ENCODE measurements at regions not wholly inside any gene's neighbourhood (a gene's known extent, or its start where the extent isn't known, plus 50 kb on each side); places are given as distances from the start of the nearest gene placed in this dataset.

DNA sequence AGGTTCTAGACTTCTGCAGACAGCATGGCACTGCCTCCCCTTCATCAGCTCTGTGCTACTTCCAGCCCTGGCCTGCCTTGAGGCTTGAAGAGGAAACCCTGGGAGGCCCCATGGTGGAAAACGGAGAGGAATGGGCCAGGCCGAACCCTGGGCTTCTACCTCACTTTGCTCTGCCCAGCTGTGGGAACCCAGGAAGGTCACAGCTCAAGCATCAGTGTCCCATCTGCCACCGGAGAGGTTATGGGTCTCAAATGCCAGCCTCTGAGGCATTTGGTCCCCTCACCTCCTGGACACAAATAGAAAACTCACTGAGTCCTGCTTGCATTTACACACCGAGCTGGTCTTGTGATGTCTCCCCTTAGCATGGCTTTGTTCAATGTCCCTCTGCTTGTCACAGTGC, 80.1 kb upstream of the ALDH1B1 start:
- no peak for DNase-seq

DNA sequence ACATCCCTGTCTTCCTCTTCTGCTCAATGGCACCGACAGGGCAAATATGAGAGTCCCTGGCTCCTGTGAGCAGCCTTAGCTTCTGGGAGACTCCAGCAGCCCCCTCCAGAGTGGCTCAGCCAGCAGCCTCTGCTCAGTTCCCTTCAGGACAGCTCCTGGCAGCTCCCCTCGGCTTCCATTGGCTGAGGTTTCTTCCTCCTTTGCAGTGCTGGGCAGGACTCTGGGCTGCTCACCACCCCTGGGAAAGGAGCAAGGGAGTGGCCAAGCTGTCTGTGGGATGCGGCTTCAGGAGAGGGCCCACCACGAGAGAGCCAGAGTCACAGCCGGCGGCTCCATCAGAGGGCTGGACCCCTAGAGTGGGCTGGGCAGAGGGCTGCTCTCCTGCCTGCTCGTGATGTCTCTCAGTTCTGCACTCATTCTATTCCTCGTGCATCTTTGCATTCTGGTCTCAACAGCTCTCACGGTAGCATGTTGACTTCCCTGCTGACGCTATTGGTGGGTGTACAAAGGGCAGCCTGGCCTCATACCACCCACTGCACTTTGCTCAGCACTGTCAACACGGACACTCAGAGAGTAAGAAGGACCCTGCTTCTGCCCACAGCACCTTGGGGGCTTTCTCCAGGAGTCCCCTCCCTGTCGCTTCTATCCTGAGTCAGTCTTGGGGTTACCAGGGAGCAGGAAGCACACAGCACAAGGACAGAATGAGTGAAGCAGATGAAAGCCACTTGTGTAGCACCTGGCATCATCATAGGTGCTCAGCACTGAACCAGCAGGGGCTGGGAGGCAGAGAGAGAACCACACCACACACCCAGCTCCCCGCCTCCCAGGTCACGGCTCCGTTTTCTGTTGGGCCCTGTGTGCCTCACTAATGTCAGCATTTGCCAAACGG, 80.9 kb upstream of the ALDH1B1 start:
- no peak for DNase-seq

DNA sequence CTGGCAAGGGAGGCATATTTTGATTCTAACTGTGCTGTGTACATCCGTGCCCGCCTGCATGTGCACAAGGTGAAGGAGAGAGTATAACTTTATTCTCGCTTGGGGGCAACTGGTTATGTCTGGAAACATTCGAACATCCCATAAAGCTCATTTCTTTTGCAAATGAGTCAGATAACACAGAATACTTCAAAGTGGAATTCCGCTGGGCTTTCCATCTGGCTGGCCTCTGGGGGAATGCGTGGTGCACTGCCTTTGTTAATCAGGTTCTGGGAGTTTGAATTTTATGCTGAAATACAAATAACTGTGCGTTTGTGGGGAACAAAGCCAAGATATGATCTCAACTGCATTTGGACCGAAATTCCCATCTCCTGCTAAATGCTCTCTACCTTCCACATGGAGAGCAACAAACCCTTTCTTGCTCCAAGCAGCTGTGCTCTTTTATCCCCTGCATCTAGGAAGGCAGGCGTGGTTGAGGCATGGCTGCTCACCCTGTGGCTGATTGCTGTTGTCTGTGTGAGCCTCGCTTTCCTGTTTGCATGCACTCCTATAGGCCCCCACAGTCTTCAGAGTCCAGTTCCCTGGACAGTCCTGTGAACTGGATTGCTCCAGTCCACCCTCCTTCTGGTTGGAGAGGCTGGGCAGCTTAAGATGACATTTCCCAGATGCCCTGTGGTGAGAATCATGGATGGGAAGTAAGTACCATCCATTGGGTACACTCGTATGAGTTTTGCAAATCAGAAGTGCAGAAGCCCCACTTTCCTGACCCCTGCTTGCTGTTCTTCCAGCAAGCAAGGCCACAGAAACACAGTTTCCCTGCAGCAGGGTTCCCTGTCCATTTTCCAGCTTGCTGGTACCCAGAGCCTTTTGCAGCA, 82.9 kb upstream of the ALDH1B1 start:
- DNase-seq: no peak

DNA sequence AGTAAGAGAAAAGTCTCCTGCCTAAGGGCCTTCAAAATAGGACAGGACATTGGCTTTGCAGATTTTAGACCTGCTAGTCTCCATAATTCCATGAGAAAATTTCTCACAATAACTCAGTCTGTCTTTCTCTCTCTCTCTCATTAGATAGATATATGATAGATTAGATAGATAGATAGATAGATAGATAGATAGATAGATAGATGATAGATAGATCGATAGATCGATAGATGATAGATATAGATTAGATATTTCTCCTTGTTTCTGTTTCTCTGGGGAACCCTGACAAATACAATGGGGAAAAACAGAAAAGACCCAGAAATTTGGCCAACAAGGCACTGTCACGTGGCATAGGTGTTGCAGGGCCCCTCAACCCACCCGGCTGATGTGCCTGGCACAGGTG, 84.4 kb upstream of the ALDH1B1 start:
- no peak for DNase-seq

DNA sequence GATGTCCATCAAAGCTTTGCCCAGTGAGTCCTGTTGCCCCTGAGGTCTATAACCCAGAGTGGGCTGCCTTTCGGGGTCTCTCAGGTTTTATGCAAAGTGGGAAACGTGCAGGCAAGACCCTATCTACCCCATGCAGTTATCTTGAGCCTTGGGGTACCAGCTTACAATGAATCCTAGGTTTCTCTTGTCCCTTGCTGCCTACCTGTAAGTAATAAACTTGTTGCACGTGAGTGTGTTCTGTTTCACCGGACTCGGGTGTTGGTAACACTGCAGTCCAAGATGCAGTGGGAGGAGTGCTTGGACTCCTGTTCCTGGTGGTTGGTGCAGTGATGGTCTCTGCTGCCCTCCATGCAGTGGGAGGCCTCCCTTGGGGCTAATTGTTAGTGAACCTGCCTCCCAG, 85.6 kb upstream of the ALDH1B1 start:
- DNase-seq: no peak

DNA sequence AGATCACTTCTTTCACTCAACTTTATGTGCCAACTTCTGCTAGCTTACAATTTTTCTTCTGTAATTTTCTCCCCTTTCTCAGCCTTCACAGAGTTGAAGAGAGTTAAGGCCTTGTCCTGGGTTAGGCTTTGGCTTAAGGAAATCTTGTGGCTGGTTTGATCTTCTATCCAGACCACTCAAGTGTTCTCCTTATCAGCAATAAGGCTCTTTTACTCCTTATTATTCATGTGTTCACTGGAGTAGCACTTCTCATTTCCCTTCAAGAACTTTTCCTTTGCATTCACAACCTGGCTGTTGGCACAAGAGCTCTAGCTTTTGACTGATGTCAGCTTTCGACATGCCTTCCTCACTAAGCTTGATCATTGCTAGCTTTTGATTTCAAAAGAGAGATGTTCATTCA, 86.9 kb upstream of the ALDH1B1 start:
- DNase-seq: no peak

DNA sequence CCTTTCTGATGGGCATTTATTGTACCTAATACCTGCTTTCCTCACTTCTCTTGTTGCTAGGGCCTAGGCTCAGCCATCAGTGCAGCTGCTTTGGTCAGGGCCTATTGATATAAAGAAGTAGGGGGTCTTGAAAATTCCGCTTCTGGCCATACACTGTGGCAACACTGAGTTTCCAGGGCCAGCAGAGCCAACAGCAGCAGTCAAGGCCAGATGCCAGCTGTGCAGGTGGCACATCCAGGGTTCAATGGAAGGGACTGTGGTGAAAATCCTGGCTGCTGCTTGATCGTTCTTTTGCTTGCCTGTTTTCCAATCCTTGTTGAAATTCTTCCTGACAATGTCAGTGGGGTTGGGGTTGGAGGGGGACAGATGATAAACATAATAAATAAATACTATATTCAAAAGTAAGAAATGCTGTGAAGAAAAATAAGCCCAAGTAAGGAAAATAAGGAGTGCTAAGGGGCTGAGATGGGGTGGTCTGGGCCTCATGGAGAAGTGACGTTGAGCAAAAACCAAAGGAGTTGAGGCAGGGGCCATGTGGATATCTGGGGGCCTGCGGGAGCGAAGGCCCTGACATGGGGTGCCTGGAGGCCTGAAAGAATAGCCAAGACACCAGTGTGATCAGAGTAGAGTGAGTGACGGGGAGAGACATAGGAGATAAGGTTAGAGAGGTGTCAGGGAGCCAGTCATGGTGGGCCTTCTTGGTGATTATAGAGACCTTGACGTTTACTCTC, 91.0 kb upstream of the ALDH1B1 start:
- no peak for DNase-seq

DNA sequence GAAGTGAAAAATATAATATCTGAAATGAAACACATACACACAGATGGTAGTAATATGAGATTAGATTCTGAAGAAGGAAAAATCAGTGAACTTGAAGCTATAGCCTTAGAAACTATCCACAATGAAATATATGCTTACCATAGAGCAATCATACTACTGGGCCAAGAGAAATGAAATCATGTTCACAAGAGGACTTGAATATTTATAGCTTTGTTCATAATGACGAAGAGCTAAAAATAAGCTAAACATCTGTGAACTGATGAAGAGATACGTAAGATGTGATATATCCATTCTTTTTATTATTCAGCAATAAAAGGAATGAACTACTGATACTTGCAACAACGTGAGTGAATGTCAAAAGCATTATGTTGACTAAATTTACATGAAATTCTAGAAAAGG, 92.6 kb upstream of the ALDH1B1 start:
- no peak for DNase-seq

DNA sequence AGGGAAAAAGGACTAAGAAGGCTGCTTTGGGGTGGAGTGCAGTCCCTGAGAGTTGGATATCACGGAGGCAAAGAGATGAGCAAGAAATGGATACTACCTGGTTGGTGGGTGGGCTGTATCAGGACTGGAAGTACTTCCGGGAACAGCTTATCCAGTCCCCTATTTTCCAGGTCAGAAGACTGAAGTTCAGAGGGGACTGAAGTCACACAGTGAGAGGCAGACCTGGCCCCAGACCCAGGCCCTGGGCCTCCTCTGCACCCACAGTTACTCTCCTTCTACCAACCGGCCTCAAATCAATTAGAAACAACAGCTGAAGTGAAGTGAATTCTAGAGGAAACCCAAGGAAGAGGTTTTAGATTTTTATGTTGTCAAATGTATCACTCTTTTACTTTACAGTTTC, 93.6 kb upstream of the ALDH1B1 start:
- DNase-seq: no peak

DNA sequence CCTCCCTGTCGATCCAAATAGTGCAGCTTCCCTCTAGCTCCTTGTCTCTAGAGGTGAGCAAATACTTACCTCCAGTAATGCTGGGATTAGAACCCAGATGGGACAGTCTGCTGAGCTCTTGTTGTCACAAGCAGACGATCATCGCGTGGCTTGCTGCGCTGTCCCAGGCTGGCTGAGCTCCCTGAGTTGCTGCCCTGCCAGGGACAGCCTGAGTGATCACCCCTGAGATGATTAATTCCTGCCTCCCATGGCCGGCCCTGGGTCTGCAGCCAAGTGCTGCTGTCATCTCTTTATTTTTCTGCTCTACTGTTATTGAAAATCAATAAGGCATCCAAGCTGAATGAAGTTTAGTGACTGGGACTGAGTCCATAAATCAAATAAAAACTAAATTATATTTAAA, 94.0 kb upstream of the ALDH1B1 start:
- DNase-seq: no peak

DNA sequence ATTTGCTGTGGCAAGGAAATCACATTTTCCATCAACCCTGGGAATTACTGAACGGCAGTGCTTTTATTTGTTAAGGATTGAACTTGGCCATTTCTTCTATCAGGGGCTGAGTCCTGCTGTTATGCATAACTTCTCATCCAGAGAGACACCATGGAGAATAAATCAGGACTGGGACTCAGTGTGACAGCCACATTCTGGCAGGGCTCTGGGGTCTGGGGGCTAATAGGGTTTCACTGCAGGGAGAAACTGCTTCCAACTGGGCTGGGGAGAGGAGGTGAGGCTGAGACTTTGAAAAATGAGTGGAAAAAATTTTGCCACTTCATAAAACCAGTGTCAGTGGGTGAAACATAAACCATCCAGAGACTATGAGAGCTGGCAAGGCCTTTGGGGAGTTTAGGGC, 95.7 kb upstream of the ALDH1B1 start:
- no peak for DNase-seq

DNA sequence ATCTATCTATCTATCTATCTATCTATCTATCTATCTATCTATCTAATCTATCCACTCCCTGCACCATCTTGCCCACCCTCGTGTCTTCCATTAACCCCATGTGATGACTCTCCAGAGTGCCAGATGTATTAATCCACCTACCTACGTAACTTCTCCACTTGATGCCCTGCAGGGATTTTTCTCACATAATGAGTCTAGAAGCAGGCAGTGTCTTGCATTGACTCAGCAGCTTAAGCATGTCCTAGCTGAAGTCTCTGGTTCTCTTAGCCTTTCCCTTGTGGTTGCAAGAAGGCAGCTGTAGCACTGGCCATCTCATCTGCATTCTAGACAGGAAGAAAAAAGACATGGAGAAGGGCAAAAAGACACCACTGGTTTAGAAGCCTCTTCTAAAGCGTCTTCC, 96.7 kb upstream of the ALDH1B1 start:
- DNase-seq: no peak

DNA sequence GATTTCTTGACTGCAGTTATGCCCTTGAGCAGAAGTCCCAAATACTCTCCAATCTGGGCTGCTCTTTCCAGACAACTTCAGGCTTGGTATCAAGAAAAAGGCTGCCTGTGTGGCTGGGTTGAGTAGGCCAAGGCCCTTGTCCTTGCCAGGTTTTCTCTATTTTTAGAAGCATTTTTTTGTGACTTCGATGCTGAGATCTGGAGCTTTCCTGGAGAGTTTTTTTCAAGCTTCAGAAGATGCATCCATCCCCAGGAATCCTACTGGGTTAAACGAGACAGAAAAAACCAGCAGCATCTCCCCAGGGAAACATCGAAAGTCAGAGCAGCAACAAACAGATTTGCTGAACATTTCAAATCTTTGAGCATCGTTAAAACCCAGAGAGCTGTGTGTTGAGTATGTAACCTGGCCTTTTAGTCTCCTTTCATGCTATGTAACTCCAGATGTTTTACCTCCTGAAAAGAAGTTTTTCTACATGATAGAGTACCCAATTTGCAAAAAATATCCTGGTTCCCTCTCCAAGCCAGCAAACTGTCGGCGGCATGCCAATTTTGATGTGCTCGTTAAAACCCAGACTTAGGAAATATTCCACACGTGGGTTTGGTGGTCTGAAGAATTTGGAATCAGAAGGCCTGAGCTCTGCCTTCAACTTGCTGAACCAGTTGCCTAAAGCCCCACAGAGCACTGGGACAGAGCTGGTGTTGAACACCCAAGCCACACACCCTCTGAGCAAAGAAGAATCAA, 98.1 kb upstream of the ALDH1B1 start:
- DNase-seq: no peak

DNA sequence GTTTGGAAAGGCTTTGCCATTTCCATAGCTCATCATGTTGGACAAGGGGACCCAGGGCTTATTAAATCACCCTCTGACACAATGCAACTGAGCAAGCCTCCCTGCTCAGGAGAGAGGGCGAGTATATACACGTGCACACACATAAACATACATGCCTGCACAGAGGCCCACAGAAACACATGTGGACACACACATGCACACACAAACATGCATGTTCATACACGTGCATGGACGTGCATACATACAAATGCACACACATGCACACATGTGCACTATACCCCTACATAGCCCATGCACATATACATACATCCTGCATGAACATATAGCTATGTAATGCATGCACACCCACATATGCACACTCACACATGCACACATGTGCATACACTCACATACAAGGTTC, 99.5 kb upstream of the ALDH1B1 start:
- DNase-seq: no peak

DNA sequence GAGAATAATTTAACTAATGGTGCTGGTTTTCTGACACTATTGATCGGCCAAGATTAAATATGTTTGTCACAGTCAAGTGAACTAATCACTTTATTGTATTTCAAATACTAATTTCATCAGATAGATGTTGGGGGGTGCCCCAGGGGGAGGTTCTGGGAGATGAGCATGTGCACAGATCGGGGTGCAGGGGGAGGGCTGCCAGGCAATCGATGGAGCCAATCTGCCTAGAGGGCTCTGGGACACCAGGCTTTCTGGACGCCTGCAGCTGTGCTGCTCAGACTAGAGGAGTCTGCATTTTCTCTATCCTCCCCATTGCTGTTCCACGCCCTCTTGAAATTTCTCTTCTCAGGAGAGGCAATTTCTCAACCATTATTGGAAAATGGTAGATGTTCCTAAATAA, 100.0 kb upstream of the ALDH1B1 start:
- no peak for DNase-seq

DNA sequence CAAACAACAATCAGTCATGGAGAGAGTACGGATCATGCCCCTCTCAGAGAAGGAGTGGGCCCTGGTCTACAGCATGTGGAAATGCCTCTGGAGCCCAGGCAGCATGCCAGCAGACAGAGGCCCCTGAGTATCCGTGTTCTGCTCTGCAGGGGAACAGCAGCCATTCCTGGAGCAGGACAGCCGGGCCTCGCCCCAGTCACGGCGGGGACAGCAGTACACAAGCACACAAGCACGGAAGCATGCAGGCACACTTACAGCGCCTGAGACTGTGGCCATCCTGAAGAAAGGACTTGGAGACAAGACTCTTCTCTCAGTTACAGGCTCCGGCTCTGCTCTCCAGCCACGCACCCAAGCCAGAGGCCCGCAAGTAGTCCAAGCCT, 102.6 kb upstream of the ALDH1B1 start:
- no peak for DNase-seq

DNA sequence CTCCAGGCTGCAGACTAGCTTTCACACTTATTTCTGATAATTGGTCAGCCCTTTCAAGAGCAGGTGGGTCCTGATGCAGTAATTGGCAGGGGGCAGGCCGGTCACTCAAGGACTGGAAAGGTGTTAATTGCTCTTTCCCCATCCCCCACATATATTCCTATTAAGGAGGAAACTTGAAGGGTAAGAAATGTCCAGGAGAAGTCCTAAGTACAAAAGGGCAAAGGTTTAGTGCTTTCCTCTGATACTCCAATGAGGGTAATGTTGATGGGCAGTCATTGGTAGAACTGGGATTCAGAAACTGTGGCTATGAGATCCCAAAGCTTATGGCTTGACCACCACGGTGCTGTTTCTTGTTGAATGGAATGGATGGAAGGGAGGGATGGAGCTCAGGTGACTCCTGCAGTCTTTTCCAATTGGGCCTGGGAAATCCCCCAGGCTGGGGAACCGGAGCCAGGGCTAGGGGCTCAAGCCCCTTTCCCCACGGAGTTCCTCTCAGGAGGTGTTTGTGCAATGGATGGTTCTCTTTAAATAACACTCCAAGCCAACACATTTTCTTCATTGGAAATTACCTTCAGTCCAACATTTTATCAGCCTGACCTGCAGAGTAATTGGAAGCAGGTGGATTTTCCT, 103.2 kb upstream of the ALDH1B1 start:
- no peak for DNase-seq

DNA sequence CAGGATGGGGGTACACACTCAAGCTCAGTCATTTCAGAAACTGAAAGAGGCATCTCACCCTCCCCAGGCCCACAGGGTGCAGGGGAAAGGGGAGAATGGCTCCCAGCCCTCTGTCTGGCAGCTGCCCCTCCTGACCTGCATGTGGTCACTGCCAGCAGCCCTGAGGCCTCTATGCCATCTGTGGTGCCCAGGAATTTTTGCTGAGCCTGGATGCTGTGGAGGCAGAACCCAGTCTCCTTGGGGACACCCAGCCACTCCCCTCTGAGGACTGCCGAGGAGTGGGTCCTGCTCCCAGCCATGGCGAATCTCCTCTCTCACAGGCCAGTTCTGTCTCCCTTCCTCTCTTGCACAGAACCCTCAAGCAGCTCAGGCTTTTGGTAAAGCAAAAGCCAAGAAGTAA, 104.0 kb upstream of the ALDH1B1 start:
- DNase-seq: no peak

DNA sequence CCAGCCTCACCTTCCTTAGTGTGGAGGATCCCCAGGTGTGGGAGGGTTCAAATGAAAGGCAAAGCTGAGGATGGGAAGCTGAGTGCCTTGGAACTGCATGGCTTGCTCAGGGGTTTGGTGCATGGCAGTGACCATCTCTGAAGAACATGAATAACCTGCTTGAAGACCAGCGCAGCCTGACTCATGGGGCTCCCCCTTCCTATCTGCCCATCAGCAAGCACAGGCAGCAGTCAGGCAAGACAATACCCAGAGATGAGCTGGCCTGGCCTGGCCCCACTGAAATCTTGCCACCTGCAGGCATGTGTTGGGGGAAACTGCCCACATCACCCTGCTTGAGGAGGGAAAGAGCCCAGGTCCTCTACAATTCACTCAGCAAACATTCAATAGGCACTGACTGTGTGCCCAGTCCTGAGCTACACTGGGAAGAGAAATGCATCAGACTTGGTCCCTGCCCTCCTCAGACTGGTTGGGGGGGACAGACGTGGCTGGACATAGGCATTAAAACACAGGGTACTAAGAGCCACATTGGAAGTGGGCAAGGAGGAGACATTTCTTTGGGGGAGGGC, 105.0 kb upstream of the ALDH1B1 start:
- DNase-seq: no peak

DNA sequence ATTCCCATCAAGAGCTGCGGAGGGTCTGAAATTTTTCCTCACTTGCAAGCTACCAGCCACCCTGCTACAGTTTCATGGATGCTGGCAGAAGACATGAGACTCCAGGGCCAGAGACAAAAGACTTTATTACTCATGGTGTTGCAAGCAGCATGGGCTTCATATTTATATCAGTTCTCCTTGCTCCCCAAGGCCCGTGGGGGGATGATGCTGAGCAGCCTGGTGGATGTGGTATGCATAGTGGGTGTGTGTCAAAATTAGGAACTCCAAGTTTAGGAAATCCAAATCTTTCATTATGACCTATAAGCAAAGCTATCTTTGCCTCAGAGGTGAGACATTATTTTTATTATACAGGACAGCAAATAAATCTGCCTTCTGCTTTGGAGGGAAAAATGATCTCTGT, 105.7 kb upstream of the ALDH1B1 start:
- no peak for DNase-seq

DNA sequence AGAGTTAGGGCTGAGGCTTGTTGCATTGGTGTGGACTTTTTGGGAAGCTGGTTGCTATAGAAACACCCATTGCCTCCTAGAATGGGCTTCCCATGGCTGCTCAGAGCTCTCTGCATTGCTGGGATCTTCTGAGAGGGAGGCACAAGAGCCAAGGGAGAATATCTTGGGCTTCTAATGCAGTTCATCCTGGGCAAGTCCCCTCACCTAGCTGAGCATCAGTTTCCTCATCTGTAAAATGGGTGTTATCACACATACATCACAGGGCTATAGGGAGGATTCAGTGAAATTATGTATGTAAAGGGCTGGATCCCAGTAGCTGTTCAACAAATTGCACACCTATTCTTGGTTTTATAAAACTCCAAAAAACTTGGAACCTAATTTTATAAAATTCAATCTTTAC, 106.1 kb upstream of the ALDH1B1 start:
- no peak for DNase-seq

DNA sequence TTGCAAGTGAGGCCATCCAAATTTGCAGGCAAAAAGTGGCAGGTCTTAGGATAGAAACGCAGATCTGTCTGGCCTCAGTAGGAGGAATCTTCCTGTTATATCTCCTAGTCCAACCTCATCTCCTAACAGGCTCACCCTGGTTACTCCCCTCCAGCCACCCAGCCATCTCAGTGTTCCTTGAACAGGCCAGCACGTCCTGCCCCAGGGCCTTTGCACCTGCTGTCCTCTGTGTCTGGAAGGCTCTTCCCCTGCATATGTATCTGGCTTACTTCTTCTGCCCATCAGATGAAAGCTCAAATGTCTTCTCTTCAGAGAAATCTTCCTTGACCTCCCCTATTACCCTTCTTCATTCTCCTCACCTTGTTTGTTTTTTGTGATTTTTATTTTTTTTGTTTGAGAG, 107.3 kb upstream of the ALDH1B1 start:
- DNase-seq: no peak
